Spleen (tissue), 7 donors: ENCODE measurements at regions not wholly inside any gene's neighbourhood (a gene's known extent, or its start where the extent isn't known, plus 50 kb on each side); places are given as distances from the start of the nearest gene placed in this dataset.

ENCODE experiments used
- CTCF ChIP-seq, 11 experiments: fragments of 200-600 bp in 7 of 11; fragments of 450-650 bp in 4 of 11; sonication (generic) in 4 of 11; IDR thresholded peaks in 8 of 11; conservative IDR thresholded peaks in 3 of 11; 1 replicate in 7 of 11; 2 replicates in 4 of 11; pipeline versions ENCODE4 v1.4.0 to v1.8.0; 2016 to 2021; ENCODE audit warnings: antibody characterized with exemption in 11 of 11, inconsistent platforms in 4 of 11, mild to moderate bottlenecking in 1 of 11
- POLR2A ChIP-seq, 3 donors: fragments of 450-650 bp; IDR thresholded peaks; one replicate each; pipeline ENCODE4 v1.5.1; 2017; ENCODE audit warnings: antibody characterized with exemption in 3 of 3, mild to moderate bottlenecking in 1 of 3
- POLR2AphosphoS5 ChIP-seq, 3 donors: sonication (generic); formaldehyde crosslinking; IDR thresholded peaks; one replicate each; pipeline ENCODE4 v1.5.1; 2017; ENCODE audit warnings: antibody characterized with exemption in 3 of 3
- donor health status: DM: no; HTN: no; CAD: no; lungs with moderate emphysema.
- donor health status: DM: no; HTN: no; CAD: no.
- donor health status: DM: no; HTN: no; CAD: no.

DNA sequence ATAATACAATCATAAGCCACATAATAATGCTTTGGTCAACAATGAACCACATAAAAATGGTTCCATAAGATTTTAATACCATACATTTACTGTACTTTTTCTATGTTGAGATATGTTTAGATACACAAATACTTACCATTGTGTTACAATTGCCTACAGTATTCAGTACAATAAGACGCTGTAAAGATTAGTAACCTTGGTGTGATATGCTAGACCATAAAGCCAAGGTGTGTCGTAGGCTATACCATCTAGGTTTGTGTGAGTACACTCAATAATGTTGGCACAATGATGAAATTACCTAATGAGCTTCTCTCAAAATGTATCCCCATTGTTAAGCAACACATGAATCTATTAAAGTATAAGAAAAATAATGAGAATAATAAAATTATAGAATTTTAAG lies 662.3 kb downstream of the SATB2 start:
- no peak for TF ChIP-seq CTCF (IDR thresholded peaks at IDR 0.05 in 8 of 11, conservative IDR thresholded peaks at IDR 0.05 in 3 of 11)
- TF ChIP-seq POLR2A (IDR thresholded peaks at IDR 0.05), result no peak
- TF ChIP-seq POLR2AphosphoS5 (IDR thresholded peaks at IDR 0.05), result no peak
